ENCODE measurements at regions not wholly inside any gene's neighbourhood (a gene's known extent, or its start where the extent isn't known, plus 50 kb on each side); places are given as distances from the start of the nearest gene placed in this dataset.

- Histone ChIP-seq H2BK15ac (ENCODE audit: low read depth, low read length) (no peak overlapping the region), H3K14ac (ENCODE audit: insufficient read depth, low read length) (no peak overlapping the region), H2BK20ac (ENCODE audit: low read depth, low read length, poor library complexity, severe bottlenecking) (no peak overlapping the region), H3K4me2 (ENCODE audit: insufficient read depth, insufficient read length, low read length) (no peak overlapping the region), H2AFZ (ENCODE audit: low read length) (no peak overlapping the region), H2BK120ac (ENCODE audit: low read depth, low read length, poor library complexity, severe bottlenecking) (no peak overlapping the region), H2BK12ac (ENCODE audit: insufficient read length, low read depth, low read length) (no peak overlapping the region), H3K27me3 (ENCODE audit: insufficient read depth, low read length) (no peaks in the 10 kb centered on the region), H3K56ac (ENCODE audit: insufficient read length, low read depth, low read length) (no peak overlapping the region), H3K4me1 (ENCODE audit: insufficient read depth, low read length) (no peaks in the 10 kb centered on the region), H3K9me3 (ENCODE audit: control insufficient read depth, low read depth, low read length) (no peaks in the 10 kb centered on the region), H3K9ac (ENCODE audit: extremely low read depth, insufficient read length, low read length) (no peak overlapping the region), H3K23ac (ENCODE audit: insufficient read length, low read depth, low read length) (no peak overlapping the region), H2BK5ac (ENCODE audit: insufficient read length, low read length) (no peak overlapping the region), H4K20me1 (ENCODE audit: control insufficient read depth, insufficient read depth, insufficient read length) (no peaks in the 10 kb centered on the region), H4K91ac (ENCODE audit: insufficient read length, low read depth, low read length) (no peak overlapping the region), H3K4ac (ENCODE audit: low read depth, low read length) (no peak overlapping the region), H3K18ac (ENCODE audit: insufficient read length, low read depth, low read length) (no peak overlapping the region), H4K8ac (replicated peaks; ENCODE audit: insufficient read length, low read depth, low read length) (no peak overlapping the region), H3K79me2 (ENCODE audit: insufficient read depth, low read length) (no peaks in the 10 kb centered on the region), H4K5ac (ENCODE audit: insufficient read length, low read depth, low read length) (no peak overlapping the region), H2AK5ac (ENCODE audit: insufficient read length, low read length) (no peak overlapping the region), H3K23me2 (ENCODE audit: insufficient read length, low read depth, low read length, poor library complexity, severe bottlenecking) (no peaks in the 10 kb centered on the region), H3K79me1 (ENCODE audit: insufficient read depth, low read depth, low read length, poor library complexity, severe bottlenecking) (no peaks in the 10 kb centered on the region), H3K27ac (ENCODE audit: insufficient read length, low read depth, low read length) (no peak overlapping the region), H3T11ph (ENCODE audit: low read length) (no peak overlapping the region)
- no CpG with 5 or more reads among the region's 1 CpG for WGBS (ENCODE audit: extremely low coverage, insufficient read length, low lambda C conversion rate)
- Mint-ChIP-seq H3K36me3 (ENCODE audit: insufficient read depth in 1 of 3, low read depth in 3 of 3) (no peaks in the 10 kb centered on the region), H3K27ac (no peak overlapping the region; a peak in 1 of 7 replicates), H3K4me1 (no peaks in the 10 kb centered on the region; a peak in 1 of 4 replicates), H3K9me3 (no peaks in the 10 kb centered on the region), H3K4me3 (no peak overlapping the region), H3K27me3 (ENCODE audit: low read depth) (no peaks in the 10 kb centered on the region)
- no peak for DNase-seq
- TF ChIP-seq, protein P1, sequence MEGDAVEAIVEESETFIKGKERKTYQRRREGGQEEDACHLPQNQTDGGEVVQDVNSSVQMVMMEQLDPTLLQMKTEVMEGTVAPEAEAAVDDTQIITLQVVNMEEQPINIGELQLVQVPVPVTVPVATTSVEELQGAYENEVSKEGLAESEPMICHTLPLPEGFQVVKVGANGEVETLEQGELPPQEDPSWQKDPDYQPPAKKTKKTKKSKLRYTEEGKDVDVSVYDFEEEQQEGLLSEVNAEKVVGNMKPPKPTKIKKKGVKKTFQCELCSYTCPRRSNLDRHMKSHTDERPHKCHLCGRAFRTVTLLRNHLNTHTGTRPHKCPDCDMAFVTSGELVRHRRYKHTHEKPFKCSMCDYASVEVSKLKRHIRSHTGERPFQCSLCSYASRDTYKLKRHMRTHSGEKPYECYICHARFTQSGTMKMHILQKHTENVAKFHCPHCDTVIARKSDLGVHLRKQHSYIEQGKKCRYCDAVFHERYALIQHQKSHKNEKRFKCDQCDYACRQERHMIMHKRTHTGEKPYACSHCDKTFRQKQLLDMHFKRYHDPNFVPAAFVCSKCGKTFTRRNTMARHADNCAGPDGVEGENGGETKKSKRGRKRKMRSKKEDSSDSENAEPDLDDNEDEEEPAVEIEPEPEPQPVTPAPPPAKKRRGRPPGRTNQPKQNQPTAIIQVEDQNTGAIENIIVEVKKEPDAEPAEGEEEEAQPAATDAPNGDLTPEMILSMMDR (conservative IDR thresholded peaks at IDR 0.05) = no peak
Observed at GRCh38 chr13:60229708-60230272, 66.1 kb upstream of the DIAPH3 start.

Measured in H9 (cell line).